ENCODE measurements at regions not wholly inside any gene's neighbourhood (a gene's known extent, or its start where the extent isn't known, plus 50 kb on each side); places are given as distances from the start of the nearest gene placed in this dataset.
"Not testable (repeated sequence)": the region's sequence is repeated elsewhere in the genome, so short reads cannot be mapped to it uniquely, and the experiment has no call there.

GRCh38 chr6:168934660-168935627 lies 318.7 kb downstream of the THBS2 start:
- H3K4me1 ChIP-seq: no peaks in the 10 kb centered on the region
- no peaks in the 10 kb centered on the region for H3K27me3 ChIP-seq (ENCODE audit: low read depth)
- H3K9me3 ChIP-seq: no peaks in the 10 kb centered on the region
- in situ Hi-C loops (cut with MboI; ENCODE audit: low sequenced_read_pairs): no loop called here
- H3K4me3 ChIP-seq: no peak overlapping the region
- DNase-seq (ENCODE audit: low spot score in 2 of 2): no peak
- H3K36me3 ChIP-seq (replicated peaks): no peaks in the 10 kb centered on the region

- DNase-seq (ENCODE audit: low spot score in 2 of 2); H3K4me3 ChIP-seq; in situ Hi-C loops (cut with MboI; ENCODE audit: low sequenced_read_pairs); H3K27me3 ChIP-seq (ENCODE audit: low read depth); H3K4me1 ChIP-seq; H3K36me3 ChIP-seq (replicated peaks); H3K9me3 ChIP-seq: not testable (repeated sequence)
Observed at GRCh38 chr6:168932171-168932570, 321.5 kb downstream of the THBS2 start.

GRCh38 chr6:168931072-168931471 lies 322.6 kb downstream of the THBS2 start:
- H3K4me3 ChIP-seq; H3K27me3 ChIP-seq (ENCODE audit: low read depth); H3K9me3 ChIP-seq; H3K4me1 ChIP-seq; in situ Hi-C loops (cut with MboI; ENCODE audit: low sequenced_read_pairs); H3K36me3 ChIP-seq (replicated peaks); DNase-seq (ENCODE audit: low spot score in 2 of 2): not testable (repeated sequence)

- H3K4me3 ChIP-seq: no peak overlapping the region
- DNase-seq (ENCODE audit: low spot score in 2 of 2): no peak
- no peaks in the 10 kb centered on the region for H3K27me3 ChIP-seq (ENCODE audit: low read depth)
- no peaks in the 10 kb centered on the region for H3K36me3 ChIP-seq (replicated peaks)
- no peaks in the 10 kb centered on the region for H3K9me3 ChIP-seq
- H3K4me1 ChIP-seq: no peaks in the 10 kb centered on the region
- in situ Hi-C loops (cut with MboI; ENCODE audit: low sequenced_read_pairs): no loop called here
Observed at GRCh38 chr6:168929871-168930450, 323.7 kb downstream of the THBS2 start.

- Histone ChIP-seq H3K4me1 (no peaks in the 10 kb centered on the region), H3K36me3 (replicated peaks) (no peaks in the 10 kb centered on the region), H3K9me3 (no peaks in the 10 kb centered on the region), H3K4me3 (no peak overlapping the region), H3K27me3 (ENCODE audit: low read depth) (no peaks in the 10 kb centered on the region)
- in situ Hi-C loops (cut with MboI; ENCODE audit: low sequenced_read_pairs): no loop called here
- no peak for DNase-seq (ENCODE audit: low spot score in 2 of 2)
Observed at GRCh38 chr6:168928012-168928411, 325.6 kb downstream of the THBS2 start.

GRCh38 chr6:168927026-168927425 lies 326.6 kb downstream of the THBS2 start:
- DNase-seq (ENCODE audit: low spot score in 2 of 2): no peak
- Histone ChIP-seq H3K27me3 (ENCODE audit: low read depth) (no peaks in the 10 kb centered on the region), H3K9me3 (no peaks in the 10 kb centered on the region), H3K4me1 (no peaks in the 10 kb centered on the region), H3K4me3 (no peak overlapping the region), H3K36me3 (replicated peaks) (no peaks in the 10 kb centered on the region)
- in situ Hi-C loops (cut with MboI; ENCODE audit: low sequenced_read_pairs): no loop called here

GRCh38 chr6:168926306-168926705 lies 327.3 kb downstream of the THBS2 start:
- Histone ChIP-seq H3K27me3 (ENCODE audit: low read depth) (no peaks in the 10 kb centered on the region), H3K4me1 (no peaks in the 10 kb centered on the region), H3K9me3 (no peaks in the 10 kb centered on the region), H3K4me3 (no peak overlapping the region), H3K36me3 (replicated peaks) (no peaks in the 10 kb centered on the region)
- DNase-seq (ENCODE audit: low spot score in 2 of 2): no peak
- in situ Hi-C loops (cut with MboI; ENCODE audit: low sequenced_read_pairs): no loop called here

- Histone ChIP-seq H3K4me3 (no peak overlapping the region), H3K27me3 (ENCODE audit: low read depth) (no peaks in the 10 kb centered on the region), H3K9me3 (no peaks in the 10 kb centered on the region), H3K36me3 (replicated peaks) (no peaks in the 10 kb centered on the region), H3K4me1 (no peaks in the 10 kb centered on the region)
- no peak for DNase-seq (ENCODE audit: low spot score in 2 of 2)
- in situ Hi-C loops (cut with MboI; ENCODE audit: low sequenced_read_pairs): no loop called here
Observed at GRCh38 chr6:168925671-168926070, 328.0 kb downstream of the THBS2 start.

- H3K27me3 ChIP-seq (ENCODE audit: low read depth): no peaks in the 10 kb centered on the region
- no peaks in the 10 kb centered on the region for H3K9me3 ChIP-seq
- H3K4me3 ChIP-seq: no peak overlapping the region
- H3K36me3 ChIP-seq (replicated peaks): no peaks in the 10 kb centered on the region
- H3K4me1 ChIP-seq: no peaks in the 10 kb centered on the region
- no peak for DNase-seq (ENCODE audit: low spot score in 2 of 2)
- in situ Hi-C loops (cut with MboI; ENCODE audit: low sequenced_read_pairs): no loop called here
Observed at GRCh38 chr6:168923171-168923570, 330.5 kb downstream of the THBS2 start.

GRCh38 chr6:168922436-168922835 lies 331.2 kb downstream of the THBS2 start:
- Histone ChIP-seq H3K4me1 (no peaks in the 10 kb centered on the region), H3K4me3 (no peak overlapping the region), H3K36me3 (replicated peaks) (no peaks in the 10 kb centered on the region), H3K9me3 (no peaks in the 10 kb centered on the region), H3K27me3 (ENCODE audit: low read depth) (no peaks in the 10 kb centered on the region)
- in situ Hi-C loops (cut with MboI; ENCODE audit: low sequenced_read_pairs): no loop called here
- no peak for DNase-seq (ENCODE audit: low spot score in 2 of 2)

GRCh38 chr6:168920289-168920688 lies 333.4 kb downstream of the THBS2 start:
- no peaks in the 10 kb centered on the region for H3K9me3 ChIP-seq
- no peak overlapping the region for H3K4me3 ChIP-seq
- in situ Hi-C loops (cut with MboI; ENCODE audit: low sequenced_read_pairs): no loop called here
- H3K36me3 ChIP-seq (replicated peaks): no peaks in the 10 kb centered on the region
- no peaks in the 10 kb centered on the region for H3K4me1 ChIP-seq
- H3K27me3 ChIP-seq (ENCODE audit: low read depth): no peaks in the 10 kb centered on the region
- DNase-seq (ENCODE audit: low spot score in 2 of 2): no peak

- no peak overlapping the region for H3K4me3 ChIP-seq
- in situ Hi-C loops (cut with MboI; ENCODE audit: low sequenced_read_pairs): no loop called here
- H3K4me1 ChIP-seq: no peaks in the 10 kb centered on the region
- H3K9me3 ChIP-seq: no peaks in the 10 kb centered on the region
- DNase-seq (ENCODE audit: low spot score in 2 of 2): no peak
- no peaks in the 10 kb centered on the region for H3K36me3 ChIP-seq (replicated peaks)
- H3K27me3 ChIP-seq (ENCODE audit: low read depth): no peaks in the 10 kb centered on the region
Observed at GRCh38 chr6:168919470-168920179, 334.0 kb downstream of the THBS2 start.

GRCh38 chr6:168916576-168917211 lies 337.0 kb downstream of the THBS2 start:
- Histone ChIP-seq H3K9me3 (no peaks in the 10 kb centered on the region), H3K27me3 (ENCODE audit: low read depth) (no peaks in the 10 kb centered on the region), H3K36me3 (replicated peaks) (no peaks in the 10 kb centered on the region), H3K4me3 (no peak overlapping the region), H3K4me1 (no peaks in the 10 kb centered on the region)
- DNase-seq (ENCODE audit: low spot score in 2 of 2): no peak
- in situ Hi-C loops (cut with MboI; ENCODE audit: low sequenced_read_pairs): no loop called here

- no peak for DNase-seq (ENCODE audit: low spot score in 2 of 2)
- Histone ChIP-seq H3K27me3 (ENCODE audit: low read depth) (no peaks in the 10 kb centered on the region), H3K36me3 (replicated peaks) (no peaks in the 10 kb centered on the region), H3K9me3 (no peaks in the 10 kb centered on the region), H3K4me1 (no peaks in the 10 kb centered on the region), H3K4me3 (no peak overlapping the region)
- in situ Hi-C loops (cut with MboI; ENCODE audit: low sequenced_read_pairs): no loop called here
Observed at GRCh38 chr6:168915855-168916254, 337.8 kb downstream of the THBS2 start.

All from HAP-1 (cell line).